ENCODE measurements at regions not wholly inside any gene's neighbourhood (a gene's known extent, or its start where the extent isn't known, plus 50 kb on each side); places are given as distances from the start of the nearest gene placed in this dataset.

DNA sequence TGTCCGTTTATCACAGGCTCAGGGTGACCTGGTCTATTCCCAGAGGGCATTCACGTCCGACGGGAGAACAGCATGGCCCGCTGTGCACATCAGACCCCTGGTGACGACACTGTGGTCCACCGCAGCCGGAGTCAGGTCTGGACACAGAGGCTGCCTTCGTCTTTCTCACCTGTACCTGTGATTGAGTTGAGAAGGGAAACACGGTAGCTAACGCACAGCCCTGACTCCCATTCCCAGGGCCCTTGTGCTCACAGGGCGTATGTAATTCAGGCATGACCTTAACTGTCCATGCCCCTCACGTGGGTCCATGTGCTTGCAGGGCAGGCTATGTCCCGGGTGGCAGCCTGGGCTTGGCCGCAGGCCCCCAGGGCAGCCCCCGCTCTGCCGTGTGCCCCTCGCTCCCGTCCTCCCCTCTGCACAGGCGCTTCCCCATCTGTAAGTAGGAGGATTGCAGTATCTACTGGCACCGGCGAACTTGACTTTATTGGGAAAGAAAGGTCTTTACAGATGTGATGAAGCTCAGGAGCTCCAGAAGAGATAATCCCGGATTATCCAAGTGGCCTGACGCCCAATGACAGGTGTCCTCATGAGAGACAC, 221.3 kb upstream of the TCERG1L start:
- TF ChIP-seq POLR2A (IDR thresholded peaks at IDR 0.05; ENCODE audit: low read length) (no peak), EP300 (IDR thresholded peaks at IDR 0.05) (no peak), ZFP36 (IDR thresholded peaks at IDR 0.05; ENCODE audit: borderline replicate concordance, partially characterized antibody) (no peak)
- TF ChIP-seq, protein P1, sequence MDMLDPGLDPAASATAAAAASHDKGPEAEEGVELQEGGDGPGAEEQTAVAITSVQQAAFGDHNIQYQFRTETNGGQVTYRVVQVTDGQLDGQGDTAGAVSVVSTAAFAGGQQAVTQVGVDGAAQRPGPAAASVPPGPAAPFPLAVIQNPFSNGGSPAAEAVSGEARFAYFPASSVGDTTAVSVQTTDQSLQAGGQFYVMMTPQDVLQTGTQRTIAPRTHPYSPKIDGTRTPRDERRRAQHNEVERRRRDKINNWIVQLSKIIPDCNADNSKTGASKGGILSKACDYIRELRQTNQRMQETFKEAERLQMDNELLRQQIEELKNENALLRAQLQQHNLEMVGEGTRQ (IDR thresholded peaks at IDR 0.05) = no peak
